HCT116 (cell line): ENCODE measurements at regions not wholly inside any gene's neighbourhood (a gene's known extent, or its start where the extent isn't known, plus 50 kb on each side); places are given as distances from the start of the nearest gene placed in this dataset.

Source experiments
- POLR2A ChIP-seq: IDR thresholded peaks from 2 replicates; pipeline ENCODE4 v1.7.0; 2011; ENCODE audit warnings: borderline replicate concordance; ENCODE audit not compliant: insufficient read depth, insufficient read length; ENCODE audit errors: extremely low read depth
- YY1 ChIP-seq: IDR thresholded peaks from 2 replicates; pipeline ENCODE4 v1.6.1; 2011; ENCODE audit warnings: low read length, low read depth, moderate library complexity, mild to moderate bottlenecking; ENCODE audit not compliant: insufficient replicate concordance; ENCODE audit errors: extremely low read depth
- TF ChIP-seq, protein P1 (sequence below), 3 experiments: fragments of 200-600 bp in 1 of 3; sonication (generic) in 1 of 3; IDR thresholded peaks in 2 of 3; conservative IDR thresholded peaks in 1 of 3; 2 replicates each; pipeline ENCODE4 v1.5.1; 2012 to 2017; ENCODE audit warnings: low read depth in 2 of 3, low read length in 2 of 3, antibody characterized with exemption in 1 of 3, borderline replicate concordance in 1 of 3, control low read depth in 1 of 3, mild to moderate bottlenecking in 1 of 3, mixed read lengths in 1 of 3, mixed run types in 1 of 3, moderate library complexity in 1 of 3; ENCODE audit not compliant: insufficient read depth in 1 of 3

DNA sequence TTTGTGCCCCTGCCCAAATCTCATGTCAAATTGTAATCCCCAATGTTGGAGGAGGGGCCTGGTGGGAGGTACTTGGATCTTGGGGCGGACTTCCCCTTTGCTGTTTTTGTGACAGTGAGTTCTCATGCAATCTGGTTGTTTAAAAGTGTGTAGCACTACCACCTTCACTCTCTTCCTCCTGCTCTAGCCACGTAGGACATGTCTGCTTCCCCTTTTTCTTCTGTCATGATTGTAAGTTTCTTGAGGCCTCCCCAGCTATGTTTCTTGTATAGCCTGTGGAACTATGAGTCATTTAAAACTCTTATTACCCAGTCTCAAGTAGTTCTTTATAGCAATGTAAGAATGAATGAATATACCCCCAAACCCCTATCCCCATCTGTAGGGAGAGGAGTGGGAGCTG, 1013.7 kb upstream of the MAP3K7 start:
- TF ChIP-seq, protein P1, sequence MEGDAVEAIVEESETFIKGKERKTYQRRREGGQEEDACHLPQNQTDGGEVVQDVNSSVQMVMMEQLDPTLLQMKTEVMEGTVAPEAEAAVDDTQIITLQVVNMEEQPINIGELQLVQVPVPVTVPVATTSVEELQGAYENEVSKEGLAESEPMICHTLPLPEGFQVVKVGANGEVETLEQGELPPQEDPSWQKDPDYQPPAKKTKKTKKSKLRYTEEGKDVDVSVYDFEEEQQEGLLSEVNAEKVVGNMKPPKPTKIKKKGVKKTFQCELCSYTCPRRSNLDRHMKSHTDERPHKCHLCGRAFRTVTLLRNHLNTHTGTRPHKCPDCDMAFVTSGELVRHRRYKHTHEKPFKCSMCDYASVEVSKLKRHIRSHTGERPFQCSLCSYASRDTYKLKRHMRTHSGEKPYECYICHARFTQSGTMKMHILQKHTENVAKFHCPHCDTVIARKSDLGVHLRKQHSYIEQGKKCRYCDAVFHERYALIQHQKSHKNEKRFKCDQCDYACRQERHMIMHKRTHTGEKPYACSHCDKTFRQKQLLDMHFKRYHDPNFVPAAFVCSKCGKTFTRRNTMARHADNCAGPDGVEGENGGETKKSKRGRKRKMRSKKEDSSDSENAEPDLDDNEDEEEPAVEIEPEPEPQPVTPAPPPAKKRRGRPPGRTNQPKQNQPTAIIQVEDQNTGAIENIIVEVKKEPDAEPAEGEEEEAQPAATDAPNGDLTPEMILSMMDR (IDR thresholded peaks at IDR 0.05 in 2 of 3, conservative IDR thresholded peaks at IDR 0.05 in 1 of 3; ENCODE audit: borderline replicate concordance in 1 of 3, insufficient read depth in 1 of 3, low read depth in 2 of 3, low read length in 2 of 3), result no peak
- TF ChIP-seq POLR2A, result no peak
- no peak for TF ChIP-seq YY1
